ENCODE measurements at regions not wholly inside any gene's neighbourhood (a gene's known extent, or its start where the extent isn't known, plus 50 kb on each side); places are given as distances from the start of the nearest gene placed in this dataset.

DNA sequence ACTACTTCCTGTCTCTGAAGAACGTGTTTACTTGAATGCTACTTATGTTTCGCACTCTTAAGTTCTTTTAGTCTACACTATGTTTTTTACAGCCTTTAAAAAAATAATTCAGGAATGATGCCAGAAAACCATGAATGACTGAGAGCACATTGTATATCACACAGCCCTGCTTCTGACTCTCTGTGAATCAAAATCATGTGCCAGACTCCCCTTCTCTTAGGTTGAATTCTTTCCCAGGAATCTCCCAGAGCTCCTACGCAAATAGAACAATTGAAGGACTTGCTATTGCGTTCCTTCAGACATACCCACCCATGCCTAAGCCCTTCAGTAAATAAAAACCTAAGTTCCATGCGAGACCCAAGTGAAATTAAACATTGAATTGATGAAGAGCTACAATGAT, 782.0 kb upstream of the ALCAM start:
- ATAC-seq, result no peak
- H3K79me2 ChIP-seq (ENCODE audit: control insufficient read depth, insufficient read depth, low read length), result no peaks in the 10 kb centered on the region
- H4K20me1 ChIP-seq (ENCODE audit: control insufficient read depth, insufficient read depth), result no peaks in the 10 kb centered on the region
- H3K36me3 ChIP-seq (ENCODE audit: control insufficient read depth in 2 of 2, insufficient read depth in 2 of 2, low read length in 1 of 2), result no peaks in the 10 kb centered on the region
- no peak overlapping the region for H3K4me3 ChIP-seq
- 77% methylated on average over 5 of the region's 5 CpGs for WGBS (ENCODE audit: insufficient coverage, insufficient replicate concordance, low lambda C conversion rate, missing lambda C conversion rate)
- SMC1A ChIA-PET (ENCODE audit: uncharacterized antibody, unreplicated experiment), result no interaction called here
- BruUV-seq (replicated peaks), result no TSS peak
- peaks cover 2% of the 10 kb centered on the region; the same call in 1 of the 3 replicates for H3K9me3 ChIP-seq (replicated peaks; ENCODE audit: control insufficient read depth, insufficient read depth, low read length)
- no peak overlapping the region for H3K4me2 ChIP-seq (ENCODE audit: control insufficient read depth, insufficient read depth)
- in situ Hi-C loops (cut with MboI), result no loop called here
- FAIRE-seq, result no peak
- CTCF ChIA-PET, result no interaction called here
- intact Hi-C loops (cut with micrococcal nuclease; ENCODE audit: unreplicated experiment), result no loop called here
- H3K9ac ChIP-seq (ENCODE audit: control insufficient read depth, insufficient read depth, low read length), result no peak overlapping the region
- POLR2A ChIA-PET, result no interaction called here
- H3K27me3 ChIP-seq (replicated peaks in 1 of 2; ENCODE audit: control insufficient read depth in 2 of 2, insufficient read depth in 2 of 2, low read length in 1 of 2), result no peaks in the 10 kb centered on the region
- H3K4me1 ChIP-seq (ENCODE audit: control insufficient read depth, insufficient read depth, low read length), result no peaks in the 10 kb centered on the region
- H2AFZ ChIP-seq (ENCODE audit: control insufficient read depth, low read depth, low read length), result no peak overlapping the region
- no peak for DNase-seq (ENCODE audit: low read depth, low spot score)
- RAD21 ChIA-PET (ENCODE audit: unreplicated experiment), result no interaction called here
- TF ChIP-seq ZNF274 (IDR thresholded peaks at IDR 0.05; ENCODE audit: insufficient read depth, insufficient read length), result no peak
- no peak for TF ChIP-seq CBX5 (IDR thresholded peaks at IDR 0.05; ENCODE audit: low read depth)
- TF ChIP-seq PML (IDR thresholded peaks at IDR 0.05; ENCODE audit: low read length), result no peak
- no peak for TF ChIP-seq CBFB (IDR thresholded peaks at IDR 0.05; ENCODE audit: low read depth)
- no peak for TF ChIP-seq SPI1 (IDR thresholded peaks at IDR 0.05; ENCODE audit: borderline replicate concordance, insufficient read depth, low read depth, low read length)
- TF ChIP-seq NFYA (IDR thresholded peaks at IDR 0.05; ENCODE audit: borderline replicate concordance, low read depth, low read length), result no peak
- TF ChIP-seq RAD21 (IDR thresholded peaks at IDR 0.05; ENCODE audit: insufficient read depth, low read depth, low read length), result no peak
- TF ChIP-seq SREBF2 (IDR thresholded peaks at IDR 0.05; ENCODE audit: low read length), result no peak
- TF ChIP-seq NR2F1 (conservative IDR thresholded peaks at IDR 0.05), result no peak
- TF ChIP-seq EGR1 (IDR thresholded peaks at IDR 0.05; ENCODE audit: borderline replicate concordance in 1 of 2, low read depth in 2 of 2, low read length in 2 of 2), result no peak
- TF ChIP-seq PAX5 (IDR thresholded peaks at IDR 0.05; ENCODE audit: borderline replicate concordance, low read depth, low read length), result no peak
- TF ChIP-seq, protein P1, sequence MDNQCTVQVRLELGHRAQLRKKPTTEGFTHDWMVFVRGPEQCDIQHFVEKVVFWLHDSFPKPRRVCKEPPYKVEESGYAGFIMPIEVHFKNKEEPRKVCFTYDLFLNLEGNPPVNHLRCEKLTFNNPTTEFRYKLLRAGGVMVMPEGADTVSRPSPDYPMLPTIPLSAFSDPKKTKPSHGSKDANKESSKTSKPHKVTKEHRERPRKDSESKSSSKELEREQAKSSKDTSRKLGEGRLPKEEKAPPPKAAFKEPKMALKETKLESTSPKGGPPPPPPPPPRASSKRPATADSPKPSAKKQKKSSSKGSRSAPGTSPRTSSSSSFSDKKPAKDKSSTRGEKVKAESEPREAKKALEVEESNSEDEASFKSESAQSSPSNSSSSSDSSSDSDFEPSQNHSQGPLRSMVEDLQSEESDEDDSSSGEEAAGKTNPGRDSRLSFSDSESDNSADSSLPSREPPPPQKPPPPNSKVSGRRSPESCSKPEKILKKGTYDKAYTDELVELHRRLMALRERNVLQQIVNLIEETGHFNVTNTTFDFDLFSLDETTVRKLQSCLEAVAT (IDR thresholded peaks at IDR 0.05), result no peak
- TF ChIP-seq SRF (IDR thresholded peaks at IDR 0.05; ENCODE audit: low read depth in 2 of 2, low read length in 2 of 2), result no peak
- no peak for TF ChIP-seq EED (IDR thresholded peaks at IDR 0.05; ENCODE audit: low read depth)
- TF ChIP-seq, protein P2, sequence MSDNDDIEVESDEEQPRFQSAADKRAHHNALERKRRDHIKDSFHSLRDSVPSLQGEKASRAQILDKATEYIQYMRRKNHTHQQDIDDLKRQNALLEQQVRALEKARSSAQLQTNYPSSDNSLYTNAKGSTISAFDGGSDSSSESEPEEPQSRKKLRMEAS (IDR thresholded peaks at IDR 0.05; ENCODE audit: low read depth, low read length), result no peak
- TF ChIP-seq, protein P3, sequence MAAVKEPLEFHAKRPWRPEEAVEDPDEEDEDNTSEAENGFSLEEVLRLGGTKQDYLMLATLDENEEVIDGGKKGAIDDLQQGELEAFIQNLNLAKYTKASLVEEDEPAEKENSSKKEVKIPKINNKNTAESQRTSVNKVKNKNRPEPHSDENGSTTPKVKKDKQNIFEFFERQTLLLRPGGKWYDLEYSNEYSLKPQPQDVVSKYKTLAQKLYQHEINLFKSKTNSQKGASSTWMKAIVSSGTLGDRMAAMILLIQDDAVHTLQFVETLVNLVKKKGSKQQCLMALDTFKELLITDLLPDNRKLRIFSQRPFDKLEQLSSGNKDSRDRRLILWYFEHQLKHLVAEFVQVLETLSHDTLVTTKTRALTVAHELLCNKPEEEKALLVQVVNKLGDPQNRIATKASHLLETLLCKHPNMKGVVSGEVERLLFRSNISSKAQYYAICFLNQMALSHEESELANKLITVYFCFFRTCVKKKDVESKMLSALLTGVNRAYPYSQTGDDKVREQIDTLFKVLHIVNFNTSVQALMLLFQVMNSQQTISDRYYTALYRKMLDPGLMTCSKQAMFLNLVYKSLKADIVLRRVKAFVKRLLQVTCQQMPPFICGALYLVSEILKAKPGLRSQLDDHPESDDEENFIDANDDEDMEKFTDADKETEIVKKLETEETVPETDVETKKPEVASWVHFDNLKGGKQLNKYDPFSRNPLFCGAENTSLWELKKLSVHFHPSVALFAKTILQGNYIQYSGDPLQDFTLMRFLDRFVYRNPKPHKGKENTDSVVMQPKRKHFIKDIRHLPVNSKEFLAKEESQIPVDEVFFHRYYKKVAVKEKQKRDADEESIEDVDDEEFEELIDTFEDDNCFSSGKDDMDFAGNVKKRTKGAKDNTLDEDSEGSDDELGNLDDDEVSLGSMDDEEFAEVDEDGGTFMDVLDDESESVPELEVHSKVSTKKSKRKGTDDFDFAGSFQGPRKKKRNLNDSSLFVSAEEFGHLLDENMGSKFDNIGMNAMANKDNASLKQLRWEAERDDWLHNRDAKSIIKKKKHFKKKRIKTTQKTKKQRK (IDR thresholded peaks at IDR 0.05; ENCODE audit: low read depth, low read length), result no peak
- TF ChIP-seq MTA2 (IDR thresholded peaks at IDR 0.05; ENCODE audit: low read depth), result no peak
- TF ChIP-seq, protein P4, sequence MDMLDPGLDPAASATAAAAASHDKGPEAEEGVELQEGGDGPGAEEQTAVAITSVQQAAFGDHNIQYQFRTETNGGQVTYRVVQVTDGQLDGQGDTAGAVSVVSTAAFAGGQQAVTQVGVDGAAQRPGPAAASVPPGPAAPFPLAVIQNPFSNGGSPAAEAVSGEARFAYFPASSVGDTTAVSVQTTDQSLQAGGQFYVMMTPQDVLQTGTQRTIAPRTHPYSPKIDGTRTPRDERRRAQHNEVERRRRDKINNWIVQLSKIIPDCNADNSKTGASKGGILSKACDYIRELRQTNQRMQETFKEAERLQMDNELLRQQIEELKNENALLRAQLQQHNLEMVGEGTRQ (IDR thresholded peaks at IDR 0.05; ENCODE audit: borderline replicate concordance, low read depth, low read length), result no peak
- no peak for TF ChIP-seq BACH1 (IDR thresholded peaks at IDR 0.05; ENCODE audit: borderline replicate concordance)
- no peak for TF ChIP-seq MEF2B (IDR thresholded peaks at IDR 0.05; ENCODE audit: partially characterized antibody, poor library complexity, severe bottlenecking)
- no peak overlapping the region for H3K27ac ChIP-seq (ENCODE audit: control insufficient read depth, insufficient read depth)
